Adrenal gland (tissue), 5 donors: ENCODE measurements at regions not wholly inside any gene's neighbourhood (a gene's known extent, or its start where the extent isn't known, plus 50 kb on each side); places are given as distances from the start of the nearest gene placed in this dataset.

Source experiments
- POLR2A ChIP-seq, 2 donors: fragments of 450-650 bp; IDR thresholded peaks; one replicate each; pipeline ENCODE4 v1.6.1; 2017; ENCODE audit warnings: antibody characterized with exemption in 2 of 2, mild to moderate bottlenecking in 2 of 2, moderate library complexity in 1 of 2
- TF ChIP-seq, protein P1 (sequence below), 6 experiments: fragments of 450-650 bp in 4 of 6; fragments of 200-600 bp in 2 of 6; sonication (generic) in 1 of 6; IDR thresholded peaks; 1 replicate in 5 of 6; 2 replicates in 1 of 6; pipeline versions ENCODE4 v1.5.1 to v1.8.0; 2016 to 2021; ENCODE audit warnings: antibody characterized with exemption in 6 of 6, mild to moderate bottlenecking in 2 of 6, moderate library complexity in 1 of 6
- donor health status: DM: no; HTN: no; CAD: no.

DNA sequence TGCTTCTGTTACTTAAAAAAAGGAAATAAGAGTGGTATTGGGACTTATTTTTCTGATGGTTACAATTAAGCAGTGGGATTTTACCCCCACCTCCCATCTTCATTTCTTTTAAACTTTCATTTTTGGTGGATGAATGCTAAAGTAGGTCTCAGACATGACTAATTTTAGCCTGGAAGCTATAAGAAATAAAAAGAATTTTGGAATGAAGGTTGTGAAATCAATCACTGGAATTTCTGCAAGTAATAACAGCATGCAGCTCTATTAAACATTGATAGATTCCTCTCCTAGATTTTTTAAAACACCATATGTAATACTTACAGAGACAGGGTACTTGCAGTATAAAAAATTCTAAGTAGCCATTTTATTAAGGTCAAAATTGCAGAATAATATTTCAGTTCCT is 164.2 kb upstream of the CLEC14A start:
- TF ChIP-seq, protein P1, sequence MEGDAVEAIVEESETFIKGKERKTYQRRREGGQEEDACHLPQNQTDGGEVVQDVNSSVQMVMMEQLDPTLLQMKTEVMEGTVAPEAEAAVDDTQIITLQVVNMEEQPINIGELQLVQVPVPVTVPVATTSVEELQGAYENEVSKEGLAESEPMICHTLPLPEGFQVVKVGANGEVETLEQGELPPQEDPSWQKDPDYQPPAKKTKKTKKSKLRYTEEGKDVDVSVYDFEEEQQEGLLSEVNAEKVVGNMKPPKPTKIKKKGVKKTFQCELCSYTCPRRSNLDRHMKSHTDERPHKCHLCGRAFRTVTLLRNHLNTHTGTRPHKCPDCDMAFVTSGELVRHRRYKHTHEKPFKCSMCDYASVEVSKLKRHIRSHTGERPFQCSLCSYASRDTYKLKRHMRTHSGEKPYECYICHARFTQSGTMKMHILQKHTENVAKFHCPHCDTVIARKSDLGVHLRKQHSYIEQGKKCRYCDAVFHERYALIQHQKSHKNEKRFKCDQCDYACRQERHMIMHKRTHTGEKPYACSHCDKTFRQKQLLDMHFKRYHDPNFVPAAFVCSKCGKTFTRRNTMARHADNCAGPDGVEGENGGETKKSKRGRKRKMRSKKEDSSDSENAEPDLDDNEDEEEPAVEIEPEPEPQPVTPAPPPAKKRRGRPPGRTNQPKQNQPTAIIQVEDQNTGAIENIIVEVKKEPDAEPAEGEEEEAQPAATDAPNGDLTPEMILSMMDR (IDR thresholded peaks at IDR 0.05) = no peak
- TF ChIP-seq POLR2A (IDR thresholded peaks at IDR 0.05) = no peak
